MM.1S (cell line): ENCODE measurements at regions not wholly inside any gene's neighbourhood (a gene's known extent, or its start where the extent isn't known, plus 50 kb on each side); places are given as distances from the start of the nearest gene placed in this dataset.

ENCODE experiments used
- DNase-seq: peaks from one replicate; pipeline ENCODE4 v3.0.0-alpha.2; 2015
- H2AFZ ChIP-seq: fragments of 300-600 bp; sonication (generic); 2 replicates; pipeline ENCODE4 v1.6.0; 2016; ENCODE audit warnings: antibody characterized with exemption, low read length
- H3F3A ChIP-seq: fragments of 300-600 bp; sonication (generic); 2 replicates; pipeline ENCODE4 v1.6.1; 2016; ENCODE audit warnings: mild to moderate bottlenecking, antibody characterized with exemption, low read length, moderate library complexity, mixed read lengths; ENCODE audit not compliant: insufficient read depth
- H3K27ac ChIP-seq: fragments of 300-600 bp; sonication (generic); 2 replicates; pipeline ENCODE4 v1.5.1; 2016; ENCODE audit warnings: mild to moderate bottlenecking, low read length
- H3K27me3 ChIP-seq: fragments of 300-600 bp; sonication (generic); replicated peaks from 2 replicates; pipeline ENCODE4 v1.6.0; 2016; ENCODE audit warnings: low read length; ENCODE audit not compliant: insufficient read depth
- H3K36me3 ChIP-seq: fragments of 300-600 bp; sonication (generic); replicated peaks from 2 replicates; pipeline ENCODE4 v1.6.1; 2016; ENCODE audit warnings: mild to moderate bottlenecking, low read length, mixed read lengths; ENCODE audit not compliant: insufficient read depth
- H3K4me1 ChIP-seq: fragments of 300-600 bp; sonication (generic); 2 replicates; pipeline ENCODE4 v1.6.1; 2016; ENCODE audit warnings: low read length, mixed read lengths
- H3K4me2 ChIP-seq: fragments of 300-600 bp; sonication (generic); 2 replicates; pipeline ENCODE4 v1.6.0; 2016; ENCODE audit warnings: low read depth, low read length
- H3K4me3 ChIP-seq: fragments of 300-600 bp; sonication (generic); 2 replicates; pipeline ENCODE4 v1.5.1; 2016; ENCODE audit warnings: low read length, mixed read lengths
- H3K79me2 ChIP-seq: fragments of 300-600 bp; sonication (generic); 2 replicates; pipeline ENCODE4 v1.6.1; 2016; ENCODE audit warnings: mixed run types, low read length, mixed read lengths
- H3K9ac ChIP-seq: fragments of 300-600 bp; sonication (generic); 2 replicates; pipeline ENCODE4 v1.6.1; 2016; ENCODE audit warnings: low read length, mixed read lengths
- H3K9me2 ChIP-seq: fragments of 300-600 bp; sonication (generic); replicated peaks from 2 replicates; pipeline ENCODE4 v1.6.1; 2016; ENCODE audit warnings: mild to moderate bottlenecking, low read length, mixed read lengths; ENCODE audit not compliant: insufficient read depth
- H3K9me3 ChIP-seq: fragments of 300-600 bp; sonication (generic); replicated peaks from 2 replicates; pipeline ENCODE4 v1.6.1; 2016; ENCODE audit warnings: mild to moderate bottlenecking, low read length, mixed read lengths; ENCODE audit not compliant: insufficient read depth
- H4K20me1 ChIP-seq: fragments of 300-600 bp; sonication (generic); 2 replicates; pipeline ENCODE4 v1.6.1; 2016; ENCODE audit warnings: mild to moderate bottlenecking, low read length, moderate library complexity, mixed read lengths; ENCODE audit not compliant: insufficient read depth
- EZH2 ChIP-seq: fragments of 300-600 bp; sonication (generic); optimal IDR thresholded peaks from 2 replicates; pipeline ENCODE3; 2017; ENCODE audit warnings: low read depth, mild to moderate bottlenecking, antibody characterized with exemption, low read length, mixed read lengths
- EZH2phosphoT487 ChIP-seq: fragments of 300-600 bp; sonication (generic); IDR thresholded peaks from 2 replicates; pipeline ENCODE4 v1.6.1; 2018; ENCODE audit warnings: antibody characterized with exemption, low read length
- TF ChIP-seq, protein P1 (sequence below): fragments of 300-600 bp; sonication (generic); IDR thresholded peaks from 2 replicates; pipeline ENCODE4 v1.5.1; 2016; ENCODE audit warnings: antibody characterized with exemption, low read length, mixed read lengths

DNA sequence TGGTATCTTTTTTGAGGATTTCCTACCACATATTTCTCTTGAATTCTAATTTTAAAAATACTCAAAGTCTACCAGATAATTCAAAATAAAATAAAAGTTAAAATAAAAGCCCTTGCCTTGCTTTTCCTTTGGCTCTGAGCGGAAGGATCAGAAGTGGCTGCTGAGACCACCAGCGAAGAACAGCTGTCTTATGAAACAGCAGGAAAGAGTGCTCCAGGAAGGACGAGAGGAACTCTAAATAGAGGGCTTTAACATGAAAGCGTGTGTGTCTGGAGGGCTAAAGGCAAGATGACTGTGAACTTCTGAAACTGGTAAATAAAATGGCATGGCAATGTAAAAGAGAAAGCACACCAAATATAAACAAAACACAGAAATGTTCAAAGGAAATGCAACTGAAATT lies 521.5 kb upstream of the SPRY2 start:
- H3K27me3 ChIP-seq, result no peaks in the 10 kb centered on the region
- no peak overlapping the region for H3K9ac ChIP-seq
- H3K4me1 ChIP-seq, result no peaks in the 10 kb centered on the region
- H3K9me2 ChIP-seq, result no peaks in the 10 kb centered on the region
- no peaks in the 10 kb centered on the region for H3K36me3 ChIP-seq
- H2AFZ ChIP-seq, result no peak overlapping the region
- H3K4me2 ChIP-seq, result no peak overlapping the region
- no peaks in the 10 kb centered on the region for H4K20me1 ChIP-seq
- H3K79me2 ChIP-seq, result no peaks in the 10 kb centered on the region
- DNase-seq, result no peak
- no peaks in the 10 kb centered on the region for H3K9me3 ChIP-seq
- H3F3A ChIP-seq, result no peaks in the 10 kb centered on the region
- H3K4me3 ChIP-seq, result no peak overlapping the region
- H3K27ac ChIP-seq, result no peak overlapping the region
- TF ChIP-seq EZH2phosphoT487 (no peak), EZH2 (no peak)
- TF ChIP-seq, protein P1, sequence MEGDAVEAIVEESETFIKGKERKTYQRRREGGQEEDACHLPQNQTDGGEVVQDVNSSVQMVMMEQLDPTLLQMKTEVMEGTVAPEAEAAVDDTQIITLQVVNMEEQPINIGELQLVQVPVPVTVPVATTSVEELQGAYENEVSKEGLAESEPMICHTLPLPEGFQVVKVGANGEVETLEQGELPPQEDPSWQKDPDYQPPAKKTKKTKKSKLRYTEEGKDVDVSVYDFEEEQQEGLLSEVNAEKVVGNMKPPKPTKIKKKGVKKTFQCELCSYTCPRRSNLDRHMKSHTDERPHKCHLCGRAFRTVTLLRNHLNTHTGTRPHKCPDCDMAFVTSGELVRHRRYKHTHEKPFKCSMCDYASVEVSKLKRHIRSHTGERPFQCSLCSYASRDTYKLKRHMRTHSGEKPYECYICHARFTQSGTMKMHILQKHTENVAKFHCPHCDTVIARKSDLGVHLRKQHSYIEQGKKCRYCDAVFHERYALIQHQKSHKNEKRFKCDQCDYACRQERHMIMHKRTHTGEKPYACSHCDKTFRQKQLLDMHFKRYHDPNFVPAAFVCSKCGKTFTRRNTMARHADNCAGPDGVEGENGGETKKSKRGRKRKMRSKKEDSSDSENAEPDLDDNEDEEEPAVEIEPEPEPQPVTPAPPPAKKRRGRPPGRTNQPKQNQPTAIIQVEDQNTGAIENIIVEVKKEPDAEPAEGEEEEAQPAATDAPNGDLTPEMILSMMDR, result no peak

DNA sequence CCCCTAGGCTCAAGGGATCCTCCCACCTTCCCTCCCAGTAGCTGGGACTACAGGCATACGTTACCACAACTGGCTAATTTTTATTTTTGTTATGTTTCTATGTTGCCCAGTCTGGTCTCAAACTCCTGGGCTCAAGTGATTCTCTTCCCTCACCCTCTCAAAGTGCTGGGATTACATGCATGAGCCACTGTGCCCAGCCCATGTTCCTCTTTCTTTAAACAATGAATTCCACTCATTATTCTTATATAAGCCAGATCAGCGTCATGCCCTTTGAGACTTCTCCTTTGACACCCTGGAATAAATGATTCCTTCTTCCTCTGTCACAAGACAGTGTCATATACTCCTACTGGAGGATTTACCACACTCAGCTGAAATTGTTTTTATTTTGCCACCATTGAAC lies 519.9 kb upstream of the SPRY2 start:
- H3F3A ChIP-seq, result no peaks in the 10 kb centered on the region

DNA sequence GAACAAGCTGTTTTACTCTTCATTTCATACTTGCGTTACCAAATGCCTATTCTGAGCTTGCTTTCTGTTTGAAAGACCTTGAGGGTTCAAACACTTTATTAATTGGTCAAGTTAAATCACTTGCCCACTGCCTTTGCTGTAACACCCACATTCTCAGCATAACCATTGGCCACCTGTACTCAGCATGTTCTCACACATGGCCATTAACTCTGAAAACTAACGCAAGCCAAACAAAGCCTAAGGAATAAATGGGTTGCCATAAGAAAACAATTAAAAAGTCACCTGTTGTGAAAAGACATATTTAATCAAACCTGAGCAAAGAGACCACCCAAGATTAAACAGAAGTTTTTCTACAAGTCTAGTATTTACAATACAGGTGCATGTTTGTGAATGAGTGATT lies 517.2 kb upstream of the SPRY2 start:
- Histone ChIP-seq H3K27me3 (no peaks in the 10 kb centered on the region), H3F3A (no peaks in the 10 kb centered on the region), H3K4me2 (no peak overlapping the region), H3K9me3 (no peaks in the 10 kb centered on the region), H4K20me1 (no peaks in the 10 kb centered on the region), H3K9me2 (no peaks in the 10 kb centered on the region), H3K36me3 (no peaks in the 10 kb centered on the region), H2AFZ (no peak overlapping the region), H3K9ac (no peak overlapping the region), H3K4me3 (no peak overlapping the region), H3K27ac (no peak overlapping the region), H3K4me1 (no peaks in the 10 kb centered on the region), H3K79me2 (no peaks in the 10 kb centered on the region)
- TF ChIP-seq EZH2 (no peak), EZH2phosphoT487 (no peak)
- TF ChIP-seq, protein P1, result no peak
- DNase-seq, result no peak

More for the DNA sequence above, 519.9 kb upstream of the SPRY2 start:
- Histone ChIP-seq H3K4me1 (no peaks in the 10 kb centered on the region), H3K4me3 (no peak overlapping the region), H3K9me3 (no peaks in the 10 kb centered on the region), H3K79me2 (no peaks in the 10 kb centered on the region), H3K4me2 (no peak overlapping the region), H3K27ac (no peak overlapping the region), H3K27me3 (no peaks in the 10 kb centered on the region), H3K36me3 (no peaks in the 10 kb centered on the region), H3K9ac (no peak overlapping the region), H4K20me1 (no peaks in the 10 kb centered on the region), H3K9me2 (no peaks in the 10 kb centered on the region), H2AFZ (no peak overlapping the region)
- no peak for DNase-seq
- TF ChIP-seq EZH2, result no peak
- TF ChIP-seq, protein P1, result no peak
- TF ChIP-seq EZH2phosphoT487, result no peak

DNA sequence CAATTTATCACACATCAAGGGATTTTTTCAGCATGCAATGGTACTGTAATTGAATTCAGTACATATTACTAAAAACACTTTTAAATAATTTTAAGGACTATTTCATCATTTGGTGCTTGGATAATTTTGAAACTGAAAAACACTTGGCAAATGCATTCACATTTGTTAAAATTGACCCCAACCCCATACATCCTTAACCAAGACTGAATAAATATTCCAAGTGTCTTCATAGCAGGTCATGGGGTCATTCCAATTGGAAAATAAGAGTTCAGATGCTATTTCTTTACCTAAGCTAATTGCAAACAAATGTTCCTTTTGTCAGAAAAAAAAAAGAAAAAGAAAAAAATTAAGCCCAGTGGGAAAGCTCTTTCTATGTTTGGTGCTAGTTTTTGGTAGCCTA lies 516.4 kb upstream of the SPRY2 start:
- Histone ChIP-seq H3K9me3 (no peaks in the 10 kb centered on the region), H3K27me3 (no peaks in the 10 kb centered on the region), H3K9me2 (no peaks in the 10 kb centered on the region), H4K20me1 (no peaks in the 10 kb centered on the region), H3K9ac (no peak overlapping the region), H3K4me3 (no peak overlapping the region), H2AFZ (no peak overlapping the region), H3K27ac (no peak overlapping the region), H3F3A (no peaks in the 10 kb centered on the region), H3K4me1 (no peaks in the 10 kb centered on the region), H3K4me2 (no peak overlapping the region), H3K79me2 (no peaks in the 10 kb centered on the region), H3K36me3 (no peaks in the 10 kb centered on the region)
- TF ChIP-seq EZH2phosphoT487 (no peak), EZH2 (no peak)
- TF ChIP-seq, protein P1, result no peak
- DNase-seq, result no peak
